ENCODE measurements at regions not wholly inside any gene's neighbourhood (a gene's known extent, or its start where the extent isn't known, plus 50 kb on each side); places are given as distances from the start of the nearest gene placed in this dataset.

- H3K36me3 ChIP-seq (ENCODE audit: control insufficient read depth, insufficient read depth, low read length) = no peaks in the 10 kb centered on the region
- no peaks in the 10 kb centered on the region for H3K27me3 ChIP-seq (ENCODE audit: control insufficient read depth, insufficient read depth, low read length)
- DNase-seq (ENCODE audit: low read depth, low spot score) = no peak
- no peaks in the 10 kb centered on the region for H3K9me3 ChIP-seq (ENCODE audit: control insufficient read depth, insufficient read depth, low read length)
- no peak overlapping the region for H3K27ac ChIP-seq (ENCODE audit: low read length)
- no CpG with 5 or more reads among the region's 2 CpGs for WGBS (ENCODE audit: insufficient coverage, insufficient read length)
- H3K4me1 ChIP-seq (ENCODE audit: control insufficient read depth, insufficient read depth, low read length) = 0 out of 2 replicates have a peak, but pooled peaks cover 1% of the 10 kb centered on the region
- H3K4me3 ChIP-seq (ENCODE audit: low read length) = no peak overlapping the region
These were observed 186.0 kb upstream of the AKR1E2 start for GRCh38 chr10:4639960-4640359.

DNA sequence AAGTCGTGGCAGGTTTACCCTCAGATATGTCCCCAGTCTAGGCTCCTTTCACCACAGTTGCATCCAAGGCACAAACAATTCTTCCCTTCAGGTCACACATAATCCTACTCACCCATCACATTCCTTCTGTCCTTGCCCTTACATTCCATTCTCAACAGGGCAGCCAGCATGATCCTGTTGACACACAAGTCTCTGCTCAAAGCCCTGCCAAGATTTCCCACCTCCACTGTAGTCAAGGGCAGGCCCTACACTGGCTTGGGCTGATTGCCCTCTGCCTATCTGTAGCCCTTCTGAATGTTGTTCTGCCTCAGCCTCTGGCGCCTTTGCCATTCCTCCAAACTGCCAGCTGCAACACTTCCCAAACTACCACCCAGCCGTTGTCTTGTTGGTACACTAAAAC lies 187.9 kb upstream of the AKR1E2 start:
- H3K4me3 ChIP-seq (ENCODE audit: low read length) = no peak overlapping the region
- no peaks in the 10 kb centered on the region for H3K27me3 ChIP-seq (ENCODE audit: control insufficient read depth, insufficient read depth, low read length)
- 0 out of 2 replicates have a peak, but pooled peaks cover 1% of the 10 kb centered on the region for H3K4me1 ChIP-seq (ENCODE audit: control insufficient read depth, insufficient read depth, low read length)
- DNase-seq (ENCODE audit: low read depth, low spot score) = no peak
- no peaks in the 10 kb centered on the region for H3K36me3 ChIP-seq (ENCODE audit: control insufficient read depth, insufficient read depth, low read length)
- no peak overlapping the region for H3K27ac ChIP-seq (ENCODE audit: low read length)
- no CpG with 5 or more reads among the region's 3 CpGs for WGBS (ENCODE audit: insufficient coverage, insufficient read length)
- H3K9me3 ChIP-seq (ENCODE audit: control insufficient read depth, insufficient read depth, low read length) = no peaks in the 10 kb centered on the region

DNA sequence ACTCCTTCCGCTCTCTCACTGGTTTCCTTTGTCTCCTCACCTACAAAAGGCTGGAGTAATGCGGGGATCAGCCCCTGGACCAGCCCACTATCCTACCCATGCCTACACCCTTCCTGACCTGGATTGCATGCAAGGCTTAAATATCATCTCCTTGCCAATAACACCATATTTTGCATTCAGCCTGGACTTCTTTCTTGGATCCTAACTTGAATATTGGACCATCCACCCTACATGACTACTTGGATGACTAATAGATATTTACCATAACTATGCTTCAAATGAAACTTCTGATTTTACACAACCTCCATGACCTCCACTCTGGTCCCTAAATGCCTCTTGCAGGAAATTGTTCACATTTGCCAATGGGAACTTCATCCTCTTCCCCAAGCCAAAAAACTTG lies 188.3 kb upstream of the AKR1E2 start:
- no peak for DNase-seq (ENCODE audit: low read depth, low spot score)
- Histone ChIP-seq H3K27me3 (ENCODE audit: control insufficient read depth, insufficient read depth, low read length) (no peaks in the 10 kb centered on the region), H3K27ac (ENCODE audit: low read length) (no peak overlapping the region), H3K36me3 (ENCODE audit: control insufficient read depth, insufficient read depth, low read length) (no peaks in the 10 kb centered on the region), H3K4me1 (ENCODE audit: control insufficient read depth, insufficient read depth, low read length) (0 out of 2 replicates have a peak, but pooled peaks cover 1% of the 10 kb centered on the region), H3K4me3 (ENCODE audit: low read length) (no peak overlapping the region), H3K9me3 (ENCODE audit: control insufficient read depth, insufficient read depth, low read length) (no peaks in the 10 kb centered on the region)
- no CpG with 5 or more reads among the region's 2 CpGs for WGBS (ENCODE audit: insufficient coverage, insufficient read length)

- no CpG with 5 or more reads among the region's 2 CpGs for WGBS (ENCODE audit: insufficient coverage, insufficient read length)
- 0 out of 2 replicates have a peak, but pooled peaks cover 1% of the 10 kb centered on the region for H3K4me1 ChIP-seq (ENCODE audit: control insufficient read depth, insufficient read depth, low read length)
- H3K9me3 ChIP-seq (ENCODE audit: control insufficient read depth, insufficient read depth, low read length) = no peaks in the 10 kb centered on the region
- H3K4me3 ChIP-seq (ENCODE audit: low read length) = no peak overlapping the region
- H3K27ac ChIP-seq (ENCODE audit: low read length) = no peak overlapping the region
- DNase-seq (ENCODE audit: low read depth, low spot score) = no peak
- no peaks in the 10 kb centered on the region for H3K27me3 ChIP-seq (ENCODE audit: control insufficient read depth, insufficient read depth, low read length)
- H3K36me3 ChIP-seq (ENCODE audit: control insufficient read depth, insufficient read depth, low read length) = no peaks in the 10 kb centered on the region
These were observed 190.1 kb upstream of the AKR1E2 start for GRCh38 chr10:4635883-4636282.

DNA sequence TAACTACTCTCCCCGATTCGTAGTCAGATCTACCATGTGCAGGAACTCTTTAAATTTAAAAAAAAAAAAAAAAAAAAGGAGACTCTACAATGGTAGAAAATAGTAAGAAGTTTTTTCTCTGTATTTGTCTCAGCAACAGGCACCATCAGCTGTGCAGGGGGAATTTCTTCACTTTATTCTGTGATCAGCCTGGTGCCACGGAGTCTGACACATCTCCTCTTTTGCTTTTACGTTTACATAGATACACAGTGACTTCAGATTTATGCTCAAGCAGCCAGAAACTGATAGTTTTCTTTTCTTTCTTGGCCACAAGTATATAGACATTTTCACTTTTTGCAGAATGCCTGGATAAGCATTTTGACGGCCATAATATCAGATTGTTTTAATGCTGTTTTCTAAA lies 190.6 kb upstream of the AKR1E2 start:
- H3K27ac ChIP-seq (ENCODE audit: low read length) = no peak overlapping the region

DNA sequence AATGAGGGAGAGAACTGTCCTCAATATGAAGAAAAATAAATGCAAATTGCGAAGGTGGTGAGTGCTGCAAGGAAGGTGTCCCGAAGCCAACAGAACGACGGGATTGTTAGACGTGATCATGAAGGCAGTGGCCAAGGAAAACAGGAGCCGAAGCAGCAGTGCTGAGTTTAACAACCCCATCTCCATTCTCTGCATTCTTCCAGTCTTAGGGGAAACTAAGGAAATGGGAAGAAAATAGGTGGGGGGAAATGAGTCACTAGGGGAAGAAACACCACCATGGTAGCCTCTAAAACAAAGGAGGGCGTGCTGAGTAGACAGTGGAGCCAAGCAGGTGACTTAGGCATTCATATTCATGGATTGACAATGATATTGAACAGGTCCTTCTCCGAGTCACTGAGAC lies 192.2 kb upstream of the AKR1E2 start:
- WGBS (ENCODE audit: insufficient coverage, insufficient read length) = no CpG with 5 or more reads among the region's 8 CpGs
- DNase-seq (ENCODE audit: low read depth, low spot score) = no peak
- Histone ChIP-seq H3K9me3 (ENCODE audit: control insufficient read depth, insufficient read depth, low read length) (no peaks in the 10 kb centered on the region), H3K27ac (ENCODE audit: low read length) (no peak overlapping the region), H3K4me3 (ENCODE audit: low read length) (no peak overlapping the region), H3K36me3 (ENCODE audit: control insufficient read depth, insufficient read depth, low read length) (no peaks in the 10 kb centered on the region), H3K27me3 (ENCODE audit: control insufficient read depth, insufficient read depth, low read length) (no peaks in the 10 kb centered on the region), H3K4me1 (ENCODE audit: control insufficient read depth, insufficient read depth, low read length) (0 out of 2 replicates have a peak, but pooled peaks cover 1% of the 10 kb centered on the region)

More for the DNA sequence above, 190.6 kb upstream of the AKR1E2 start:
- WGBS (ENCODE audit: insufficient coverage, insufficient read length) = no CpG with 5 or more reads among the region's 5 CpGs
- no peaks in the 10 kb centered on the region for H3K9me3 ChIP-seq (ENCODE audit: control insufficient read depth, insufficient read depth, low read length)
- no peak for DNase-seq (ENCODE audit: low read depth, low spot score)
- H3K36me3 ChIP-seq (ENCODE audit: control insufficient read depth, insufficient read depth, low read length) = no peaks in the 10 kb centered on the region
- 0 out of 2 replicates have a peak, but pooled peaks cover 1% of the 10 kb centered on the region for H3K4me1 ChIP-seq (ENCODE audit: control insufficient read depth, insufficient read depth, low read length)
- H3K27me3 ChIP-seq (ENCODE audit: control insufficient read depth, insufficient read depth, low read length) = no peaks in the 10 kb centered on the region
- no peak overlapping the region for H3K4me3 ChIP-seq (ENCODE audit: low read length)

DNA sequence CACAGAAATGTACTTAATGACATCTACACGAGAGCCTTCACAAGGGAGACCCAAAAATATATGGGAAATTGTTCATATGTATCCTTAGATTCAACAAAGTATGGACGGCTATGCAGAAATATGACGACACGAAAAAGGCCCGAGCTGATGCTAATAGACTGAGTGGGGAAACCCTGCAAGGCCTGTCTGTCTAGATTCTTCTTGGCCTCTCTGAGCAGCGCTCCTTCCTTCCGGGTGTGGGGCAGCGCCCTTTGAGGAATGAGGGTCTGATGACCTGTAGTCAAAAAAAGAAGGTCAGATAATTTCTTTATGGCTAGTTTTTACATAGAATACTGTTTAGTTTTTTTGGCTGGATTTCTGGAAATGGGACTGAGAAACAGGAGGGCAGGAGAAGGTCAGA lies 192.8 kb upstream of the AKR1E2 start:
- Histone ChIP-seq H3K9me3 (ENCODE audit: control insufficient read depth, insufficient read depth, low read length) (no peaks in the 10 kb centered on the region), H3K4me3 (ENCODE audit: low read length) (no peak overlapping the region), H3K36me3 (ENCODE audit: control insufficient read depth, insufficient read depth, low read length) (no peaks in the 10 kb centered on the region), H3K4me1 (ENCODE audit: control insufficient read depth, insufficient read depth, low read length) (0 out of 2 replicates have a peak, but pooled peaks cover under 1% of the 10 kb centered on the region), H3K27me3 (ENCODE audit: control insufficient read depth, insufficient read depth, low read length) (no peaks in the 10 kb centered on the region), H3K27ac (ENCODE audit: low read length) (no peak overlapping the region)
- DNase-seq (ENCODE audit: low read depth, low spot score) = no peak
- no CpG with 5 or more reads among the region's 8 CpGs for WGBS (ENCODE audit: insufficient coverage, insufficient read length)

GRCh38 chr10:4632757-4633156 lies 193.2 kb upstream of the AKR1E2 start:
- no peak overlapping the region for H3K27ac ChIP-seq (ENCODE audit: low read length)
- no peak overlapping the region for H3K4me3 ChIP-seq (ENCODE audit: low read length)
- no peaks in the 10 kb centered on the region for H3K27me3 ChIP-seq (ENCODE audit: control insufficient read depth, insufficient read depth, low read length)
- no peaks in the 10 kb centered on the region for H3K36me3 ChIP-seq (ENCODE audit: control insufficient read depth, insufficient read depth, low read length)
- no peak for DNase-seq (ENCODE audit: low read depth, low spot score)
- no CpG with 5 or more reads among the region's 5 CpGs for WGBS (ENCODE audit: insufficient coverage, insufficient read length)
- H3K9me3 ChIP-seq (ENCODE audit: control insufficient read depth, insufficient read depth, low read length) = no peaks in the 10 kb centered on the region
- H3K4me1 ChIP-seq (ENCODE audit: control insufficient read depth, insufficient read depth, low read length) = no peaks in the 10 kb centered on the region

GRCh38 chr10:4626919-4627318 lies 199.1 kb upstream of the AKR1E2 start:
- H3K27ac ChIP-seq (ENCODE audit: low read length) = no peak overlapping the region
- no peak for DNase-seq (ENCODE audit: low read depth, low spot score)
- no peak overlapping the region for H3K4me3 ChIP-seq (ENCODE audit: low read length)
- H3K36me3 ChIP-seq (ENCODE audit: control insufficient read depth, insufficient read depth, low read length) = no peaks in the 10 kb centered on the region
- H3K27me3 ChIP-seq (ENCODE audit: control insufficient read depth, insufficient read depth, low read length) = no peaks in the 10 kb centered on the region; the same call in 1 of the 2 replicates
- no peaks in the 10 kb centered on the region for H3K4me1 ChIP-seq (ENCODE audit: control insufficient read depth, insufficient read depth, low read length)
- no CpG with 5 or more reads among the region's 3 CpGs for WGBS (ENCODE audit: insufficient coverage, insufficient read length)
- H3K9me3 ChIP-seq (ENCODE audit: control insufficient read depth, insufficient read depth, low read length) = no peaks in the 10 kb centered on the region

DNA sequence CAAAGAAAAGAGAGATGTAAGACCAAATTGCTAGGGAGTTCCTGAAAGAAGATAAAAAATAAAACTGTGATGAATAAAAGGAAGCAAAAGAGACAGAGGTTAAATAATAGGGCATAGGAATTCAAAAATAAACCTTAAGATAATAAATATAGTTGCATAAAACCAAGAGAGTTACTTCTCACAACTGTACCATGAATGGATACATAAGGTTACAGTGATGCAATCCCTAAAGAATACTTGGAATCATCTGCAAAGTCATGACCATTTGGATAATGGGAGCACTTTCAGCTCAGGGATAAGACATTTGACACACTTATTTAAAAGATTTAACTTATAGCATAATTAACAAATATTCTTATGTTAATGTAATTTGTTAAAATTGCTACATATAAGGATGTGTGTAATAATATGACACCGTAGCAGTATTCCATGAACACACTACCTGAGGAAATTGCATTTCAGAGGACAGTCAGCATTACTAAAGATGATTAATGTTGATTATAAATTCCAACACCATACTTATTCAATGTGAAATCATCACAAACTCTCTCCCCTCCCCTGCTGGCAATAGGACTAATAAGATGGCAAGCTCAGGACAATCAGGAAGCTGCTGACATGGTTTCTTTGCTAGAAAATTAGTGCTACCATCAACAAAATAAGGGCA lies 202.1 kb upstream of the AKR1E2 start:
- Histone ChIP-seq H3K27me3 (ENCODE audit: control insufficient read depth, insufficient read depth, low read length) (no peaks in the 10 kb centered on the region; the same call in 1 of the 2 replicates), H3K9me3 (ENCODE audit: control insufficient read depth, insufficient read depth, low read length) (no peaks in the 10 kb centered on the region), H3K36me3 (ENCODE audit: control insufficient read depth, insufficient read depth, low read length) (no peaks in the 10 kb centered on the region), H3K27ac (ENCODE audit: low read length) (no peak overlapping the region), H3K4me3 (ENCODE audit: low read length) (no peak overlapping the region), H3K4me1 (ENCODE audit: control insufficient read depth, insufficient read depth, low read length) (no peaks in the 10 kb centered on the region)
- whole genome bisulfite sequencing (ENCODE audit: insufficient coverage, insufficient read length) = no CpG with 5 or more reads among the region's 1 CpG
- no peak for DNase-seq (ENCODE audit: low read depth, low spot score)

DNA sequence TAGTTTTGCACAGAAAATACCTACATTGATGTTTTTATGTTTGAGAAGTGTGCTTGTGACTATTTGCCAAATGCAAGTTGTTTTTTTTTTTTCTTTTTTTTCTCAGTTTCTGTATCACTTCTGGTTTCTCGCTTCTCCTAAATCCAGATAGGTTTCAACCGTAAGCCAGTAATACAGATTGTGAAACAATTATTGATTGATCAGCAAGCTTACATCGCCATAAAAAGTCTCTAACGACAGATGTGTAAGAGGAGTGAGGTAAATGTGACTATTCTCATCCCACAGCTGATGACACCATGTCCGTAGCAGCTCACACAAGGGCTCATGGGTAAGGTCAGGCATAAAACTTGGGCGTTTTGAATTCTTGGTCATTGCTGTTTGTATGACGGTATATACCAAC lies 202.8 kb upstream of the AKR1E2 start:
- no CpG with 5 or more reads among the region's 7 CpGs for WGBS (ENCODE audit: insufficient coverage, insufficient read length)
- Histone ChIP-seq H3K36me3 (ENCODE audit: control insufficient read depth, insufficient read depth, low read length) (no peaks in the 10 kb centered on the region), H3K9me3 (ENCODE audit: control insufficient read depth, insufficient read depth, low read length) (no peaks in the 10 kb centered on the region), H3K27ac (ENCODE audit: low read length) (no peak overlapping the region), H3K4me3 (ENCODE audit: low read length) (no peak overlapping the region), H3K4me1 (ENCODE audit: control insufficient read depth, insufficient read depth, low read length) (no peaks in the 10 kb centered on the region), H3K27me3 (ENCODE audit: control insufficient read depth, insufficient read depth, low read length) (no peaks in the 10 kb centered on the region; the same call in 1 of the 2 replicates)
- no peak for DNase-seq (ENCODE audit: low read depth, low spot score)
